AG04449 (cell line): ENCODE measurements at regions not wholly inside any gene's neighbourhood (a gene's known extent, or its start where the extent isn't known, plus 50 kb on each side); places are given as distances from the start of the nearest gene placed in this dataset.

Experiments
- CTCF ChIA-PET: fragments of 350-600 bp; formaldehyde crosslinking; extraction: SDS; loops from one replicate; lab custom pipeline; 2021; ENCODE audit warnings: antibody characterized with exemption; lab: Yijun Ruan, JAX
- POLR2A ChIA-PET: fragments of 400-600, 350-600 bp; formaldehyde crosslinking; extraction: SDS; loops from one replicate; lab custom pipeline; 2020; ENCODE audit warnings: antibody characterized with exemption, inconsistent platforms; lab: Yijun Ruan, JAX
- DNase-seq: peaks from one replicate; pipeline ENCODE4 v3.0.0-alpha.2; 2010; ENCODE audit warnings: low read depth, low spot score
- H3K4me3 ChIP-seq: 2 replicates; pipeline ENCODE4 v1.5.1; 2011; ENCODE audit warnings: low read depth, mild to moderate bottlenecking, control low read depth, low read length
- CTCF ChIP-seq: IDR thresholded peaks from one replicate; pipeline ENCODE4 v1.5.1; 2011; ENCODE audit warnings: mild to moderate bottlenecking, moderate library complexity, low read length, control low read depth, inconsistent platforms; ENCODE audit not compliant: insufficient read depth; ENCODE audit errors: missing control alignments

GRCh38 chr13:34779171-34779570 lies 162.9 kb upstream of the NBEA start:
- TF ChIP-seq CTCF, result no peak
- DNase-seq, result no peak
- CTCF ChIA-PET, result no interaction called here
- no peak overlapping the region for H3K4me3 ChIP-seq
- POLR2A ChIA-PET, result no interaction called here

- CTCF ChIA-PET, result no interaction called here
- DNase-seq, result no peak
- H3K4me3 ChIP-seq, result no peak overlapping the region
- POLR2A ChIA-PET, result no interaction called here
- no peak for TF ChIP-seq CTCF
Measured at GRCh38 chr13:34793301-34793700, 148.8 kb upstream of the NBEA start.

- TF ChIP-seq CTCF, result no peak
- POLR2A ChIA-PET, result no interaction called here
- CTCF ChIA-PET, result no interaction called here
- H3K4me3 ChIP-seq, result no peak overlapping the region
- no peak for DNase-seq
Measured at GRCh38 chr13:34803756-34804155, 138.3 kb upstream of the NBEA start.

- ChIA-PET CTCF (no interaction called here), POLR2A (no interaction called here)
- no peak for DNase-seq
- no peak overlapping the region for H3K4me3 ChIP-seq
- no peak for TF ChIP-seq CTCF
Measured at GRCh38 chr13:34805347-34805746, 136.7 kb upstream of the NBEA start.

- no peak for TF ChIP-seq CTCF
- H3K4me3 ChIP-seq, result no peak overlapping the region
- ChIA-PET POLR2A (no interaction called here), CTCF (no interaction called here)
- no peak for DNase-seq
Measured at GRCh38 chr13:34808649-34809048, 133.4 kb upstream of the NBEA start.

- ChIA-PET POLR2A (no interaction called here), CTCF (no interaction called here)
- H3K4me3 ChIP-seq, result no peak overlapping the region
- TF ChIP-seq CTCF, result no peak
- no peak for DNase-seq
Measured at GRCh38 chr13:34810996-34811395, 131.1 kb upstream of the NBEA start.
